GM18499 (cell line): ENCODE measurements at regions not wholly inside any gene's neighbourhood (a gene's known extent, or its start where the extent isn't known, plus 50 kb on each side); places are given as distances from the start of the nearest gene placed in this dataset.

Experiments used
- ATAC-seq: cut with Tn5 transposase; IDR thresholded peaks from one replicate; pipeline ENCODE4 v1.9.1; 2021; ENCODE audit warnings: moderate number of reproducible peaks; ENCODE audit not compliant: insufficient read depth, unreplicated experiment

- ATAC-seq = no peak
These were observed 57.4 kb upstream of the CHST9 start for GRCh38 chr18:27242392-27243047.

GRCh38 chr18:27240383-27240782 lies 55.3 kb upstream of the CHST9 start:
- no peak for ATAC-seq

- ATAC-seq = no peak
These were observed 54.6 kb upstream of the CHST9 start for GRCh38 chr18:27239669-27240068.

GRCh38 chr18:27235218-27235870 lies 50.2 kb upstream of the CHST9 start:
- ATAC-seq = no peak
